Keratinocyte (primary cell): ENCODE measurements at regions not wholly inside any gene's neighbourhood (a gene's known extent, or its start where the extent isn't known, plus 50 kb on each side); places are given as distances from the start of the nearest gene placed in this dataset.

Source experiments
- DNase-seq: peaks from one replicate; pipeline ENCODE4 v3.0.0-alpha.2; 2011; ENCODE audit warnings: low read depth, missing footprints, low spot score
- FAIRE-seq: peaks from 2 replicates; lab custom pipeline; 2011; peaks lifted over from hg19 to GRCh38; lab: Jason Lieb, UNC
- H2AFZ ChIP-seq: 2 replicates; pipeline ENCODE4 v1.6.0; 2012; ENCODE audit warnings: low read length, control low read depth, inconsistent platforms; ENCODE audit not compliant: control insufficient read depth
- H3K27ac ChIP-seq: 2 replicates; pipeline ENCODE4 v1.5.1; 2011; ENCODE audit warnings: low read length; ENCODE audit not compliant: control insufficient read depth, insufficient read depth
- H3K27me3 ChIP-seq: 3 replicates; pipeline ENCODE4 v1.6.0; 2011; ENCODE audit warnings: low read length; ENCODE audit not compliant: control insufficient read depth, insufficient read depth; ENCODE audit errors: extremely low read depth
- H3K36me3 ChIP-seq, 2 experiments: 2 replicates in 1 of 2; 3 replicates in 1 of 2; pipeline ENCODE4 v1.5.1; 2011; ENCODE audit warnings: low read length in 2 of 2, mild to moderate bottlenecking in 1 of 2; ENCODE audit not compliant: control insufficient read depth in 2 of 2, insufficient read depth in 2 of 2; ENCODE audit errors: extremely low read depth in 1 of 2
- H3K4me1 ChIP-seq: 3 replicates; pipeline ENCODE4 v1.5.1; 2011; ENCODE audit warnings: low read length; ENCODE audit not compliant: control insufficient read depth, insufficient read depth; ENCODE audit errors: extremely low read depth
- H3K4me2 ChIP-seq: 3 replicates; pipeline ENCODE4 v1.6.0; 2011; ENCODE audit warnings: low read depth, low read length; ENCODE audit not compliant: control insufficient read depth, insufficient read depth; ENCODE audit errors: extremely low read depth
- H3K4me3 ChIP-seq, 3 experiments: fragments of 200-600 bp in 1 of 3; sonication (generic) in 1 of 3; 2 replicates in 2 of 3; 3 replicates in 1 of 3; pipeline ENCODE4 v1.5.1; 2011 to 2016; ENCODE audit warnings: low read length in 3 of 3, mild to moderate bottlenecking in 3 of 3, control low read depth in 2 of 3, inconsistent platforms in 1 of 3, low read depth in 1 of 3, mixed read lengths in 1 of 3, mixed run types in 1 of 3, moderate library complexity in 1 of 3; ENCODE audit not compliant: control insufficient read depth in 2 of 3, insufficient read depth in 2 of 3; ENCODE audit errors: extremely low read depth in 1 of 3
- H3K79me2 ChIP-seq: 2 replicates; pipeline ENCODE4 v1.6.0; 2012; ENCODE audit warnings: low read length; ENCODE audit not compliant: control insufficient read depth, insufficient read depth
- H3K9ac ChIP-seq: 3 replicates; pipeline ENCODE4 v1.6.0; 2011; ENCODE audit warnings: low read length; ENCODE audit not compliant: control insufficient read depth, insufficient read depth; ENCODE audit errors: extremely low read depth
- H3K9me1 ChIP-seq: 3 replicates; pipeline ENCODE4 v1.6.0; 2011; ENCODE audit warnings: low read length; ENCODE audit not compliant: control insufficient read depth, insufficient read depth; ENCODE audit errors: extremely low read depth
- H3K9me3 ChIP-seq: 2 replicates; pipeline ENCODE4 v1.5.1; 2012; ENCODE audit warnings: low read depth, low read length; ENCODE audit not compliant: control insufficient read depth
- H4K20me1 ChIP-seq: 3 replicates; pipeline ENCODE4 v1.6.0; 2011; ENCODE audit warnings: low read length; ENCODE audit not compliant: control insufficient read depth, insufficient read depth; ENCODE audit errors: extremely low read depth
- CTCF ChIP-seq, 3 experiments: IDR thresholded peaks in 1 of 3; conservative IDR thresholded peaks in 1 of 3; optimal IDR thresholded peaks in 1 of 3; 2 replicates in 2 of 3; 3 replicates in 1 of 3; pipeline versions ENCODE3 to v1.5.1; 2011; ENCODE audit warnings: low read length in 3 of 3, mild to moderate bottlenecking in 3 of 3, moderate library complexity in 2 of 3, control low read depth in 1 of 3, inconsistent platforms in 1 of 3; ENCODE audit not compliant: insufficient read depth in 2 of 3; ENCODE audit errors: extremely low read depth in 1 of 3
- EZH2 ChIP-seq: IDR thresholded peaks from one replicate; pipeline ENCODE4 v1.6.1; 2012; ENCODE audit warnings: inconsistent platforms, mild to moderate bottlenecking, low read length, moderate library complexity
- dilution Hi-C: fragments of 300-500 bp; cut with MboI; formaldehyde crosslinking; loops from one replicate; pipeline ENCODE4 v1.7.0; 2020; ENCODE audit warnings: low sequenced_read_pairs; ENCODE audit not compliant: extremely low pct_ligation_motif_present

DNA sequence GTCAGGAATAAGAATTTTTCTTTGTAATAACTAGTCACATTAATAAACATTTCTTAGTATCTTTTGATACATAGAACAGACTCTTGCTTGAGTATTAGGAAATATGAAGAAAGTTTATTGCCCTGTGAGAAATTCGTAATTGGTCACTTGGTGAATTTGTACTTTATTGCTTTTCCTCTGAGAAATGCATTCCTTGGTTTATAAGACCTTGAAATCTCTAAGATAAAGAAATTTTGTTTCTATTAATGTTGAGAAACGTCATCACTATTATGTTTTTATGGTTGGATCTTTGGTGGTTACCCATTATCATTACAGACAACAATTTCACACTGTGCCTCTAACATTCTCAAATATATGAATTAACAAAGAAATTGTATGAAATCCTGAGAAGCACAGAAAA lies 652.0 kb upstream of the NECTIN3 start:
- no peaks in the 10 kb centered on the region for H3K79me2 ChIP-seq
- no peak overlapping the region for H3K4me2 ChIP-seq
- no peaks in the 10 kb centered on the region for H3K36me3 ChIP-seq
- H4K20me1 ChIP-seq, result no peaks in the 10 kb centered on the region
- dilution Hi-C loops, result no loop called here
- H3K4me3 ChIP-seq, result no peak overlapping the region
- TF ChIP-seq CTCF (optimal IDR thresholded peaks at IDR 0.05 in 1 of 3, IDR thresholded peaks at IDR 0.05 in 1 of 3, conservative IDR thresholded peaks at IDR 0.05 in 1 of 3; ENCODE audit: extremely low read depth in 1 of 3, insufficient read depth in 2 of 3, low read length in 3 of 3), result no peak
- no peak for TF ChIP-seq EZH2
- DNase-seq (no peak), FAIRE-seq (no peak)
- H3K27ac ChIP-seq, result peak overlapping the region; percentile 29
- no peaks in the 10 kb centered on the region for H3K9me3 ChIP-seq
- no peaks in the 10 kb centered on the region for H3K27me3 ChIP-seq
- H3K9me1 ChIP-seq, result no peaks in the 10 kb centered on the region
- H2AFZ ChIP-seq, result no peak overlapping the region
- H3K9ac ChIP-seq, result no peak overlapping the region
- peaks cover 26% of the 10 kb centered on the region for H3K4me1 ChIP-seq

DNA sequence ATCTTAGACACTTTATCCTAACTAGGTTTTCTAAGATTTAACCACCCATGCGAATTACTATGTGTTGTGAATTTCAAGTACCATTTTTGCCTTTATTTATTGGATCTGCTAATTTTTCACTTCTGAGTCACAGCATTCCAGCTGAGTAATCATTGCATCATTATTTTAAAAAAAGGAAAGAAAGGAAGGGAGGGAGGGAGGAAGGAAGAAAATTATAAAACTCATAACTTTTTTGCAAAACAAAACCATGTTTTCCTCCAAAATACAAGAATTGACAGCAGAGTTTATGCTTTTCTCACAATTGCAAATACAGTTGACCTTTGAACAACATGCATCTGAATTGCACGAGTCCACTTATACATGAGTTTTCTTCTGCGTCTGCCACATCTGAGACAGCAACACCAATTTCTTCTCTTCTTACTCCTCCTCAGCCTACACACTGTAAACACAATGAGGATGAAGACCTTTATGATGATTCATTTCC lies 651.4 kb upstream of the NECTIN3 start:
- H3K4me2 ChIP-seq, result peak overlapping the region; percentile 43
- no peaks in the 10 kb centered on the region for H3K27me3 ChIP-seq
- no peak for DNase-seq
- H3K9me3 ChIP-seq, result no peaks in the 10 kb centered on the region
- no peak overlapping the region for H3K9ac ChIP-seq
- dilution Hi-C loops, result no loop called here
- FAIRE-seq, result peak; percentile 9
- no peaks in the 10 kb centered on the region for H3K79me2 ChIP-seq
- H3K4me1 ChIP-seq, result peaks cover 20% of the 10 kb centered on the region
- H2AFZ ChIP-seq, result no peak overlapping the region
- no peaks in the 10 kb centered on the region for H3K9me1 ChIP-seq
- H4K20me1 ChIP-seq, result no peaks in the 10 kb centered on the region
- no peaks in the 10 kb centered on the region for H3K36me3 ChIP-seq
- no peak for TF ChIP-seq EZH2
- H3K4me3 ChIP-seq, result peak overlapping the region in 1 of 3 experiments; percentile 0
- H3K27ac ChIP-seq, result peak overlapping the region; percentile 29

GRCh38 chr3:110423276-110423675 lies 648.3 kb upstream of the NECTIN3 start:
- dilution Hi-C loops, result no loop called here
- H3K79me2 ChIP-seq, result no peaks in the 10 kb centered on the region
- no peaks in the 10 kb centered on the region for H4K20me1 ChIP-seq
- no peak overlapping the region for H3K9ac ChIP-seq
- no peak overlapping the region for H3K4me3 ChIP-seq
- no peak overlapping the region for H3K4me2 ChIP-seq
- DNase-seq (no peak), FAIRE-seq (no peak)
- H3K27me3 ChIP-seq, result no peaks in the 10 kb centered on the region
- H3K9me1 ChIP-seq, result no peaks in the 10 kb centered on the region
- peaks cover 14% of the 10 kb centered on the region for H3K4me1 ChIP-seq
- H3K9me3 ChIP-seq, result no peaks in the 10 kb centered on the region
- H3K36me3 ChIP-seq, result no peaks in the 10 kb centered on the region
- H2AFZ ChIP-seq, result no peak overlapping the region
- TF ChIP-seq CTCF (optimal IDR thresholded peaks at IDR 0.05 in 1 of 3, IDR thresholded peaks at IDR 0.05 in 1 of 3, conservative IDR thresholded peaks at IDR 0.05 in 1 of 3; ENCODE audit: extremely low read depth in 1 of 3, insufficient read depth in 2 of 3, low read length in 3 of 3) (no peak), EZH2 (no peak)
- no peak overlapping the region for H3K27ac ChIP-seq
